HCT116 (cell line): ENCODE measurements at regions not wholly inside any gene's neighbourhood (a gene's known extent, or its start where the extent isn't known, plus 50 kb on each side); places are given as distances from the start of the nearest gene placed in this dataset.

Experiments
- ATAC-seq: fragments of 200-7000 bp; cut with Tn5 transposase; 2 replicates; pipeline ENCODE4 v1.9.1; 2020; ENCODE audit warnings: mild to moderate bottlenecking, moderate library complexity
- BruUV-seq: library from RNA; stranded (reverse); fragments of 400-500 nt; replicated peaks from 2 replicates; lab custom pipeline; 2021; lab: Mats Ljungman, UMichigan
- CTCF ChIA-PET: fragments of 300-600 bp; sonication (Branson Sonifier 250); formaldehyde crosslinking; loops from one replicate; lab custom pipeline; 2021; ENCODE audit warnings: antibody characterized with exemption; lab: Charles Lee
- POLR2A ChIA-PET: fragments of 300-600, 350-600 bp; sonication (Branson Sonifier 250); formaldehyde crosslinking; loops from one replicate; lab custom pipeline; 2021; ENCODE audit warnings: antibody characterized with exemption; lab: Charles Lee
- RAD21 ChIA-PET, 2 experiments: fragments of 300-600 bp; sonication (Branson Sonifier 250); formaldehyde crosslinking; loops; one replicate each; lab custom pipeline; 2023; ENCODE audit warnings: low total read pairs in 2 of 2; ENCODE audit not compliant: uncharacterized antibody in 2 of 2, unreplicated experiment in 2 of 2, low non-redundant PET in 1 of 2; lab: Charles Lee
- DNase-seq: peaks from one replicate; pipeline ENCODE4 v3.0.0-alpha.2; 2010; ENCODE audit warnings: low read depth, low spot score
- H2AFZ ChIP-seq: fragments of 200-600 bp; shearing (Covaris generic), sonication (generic); 2 replicates; pipeline ENCODE4 v1.6.1; 2017; ENCODE audit warnings: low read depth, mixed run types, mixed read lengths, antibody characterized with exemption, low read length; ENCODE audit not compliant: poor library complexity, severe bottlenecking
- H3K27ac ChIP-seq: 2 replicates; pipeline ENCODE4 v1.5.1; 2012; ENCODE audit warnings: low read depth, low read length
- H3K27me3 ChIP-seq: fragments of 200-600 bp; sonication (generic); 2 replicates; pipeline ENCODE4 v1.6.1; 2016; ENCODE audit warnings: mixed run types, low read length, mixed read lengths; ENCODE audit not compliant: insufficient read depth
- H3K36me3 ChIP-seq, 2 experiments: fragments of 200-500 bp in 1 of 2; fragments of 200-600 bp in 1 of 2; sonication (Bioruptor generic) in 1 of 2; sonication (generic) in 1 of 2; 2 replicates each; pipeline versions ENCODE4 v1.5.1 to v1.6.1; 2014 to 2016; ENCODE audit warnings: low read length in 2 of 2, inconsistent platforms in 1 of 2, mixed read lengths in 1 of 2, mixed run types in 1 of 2; ENCODE audit not compliant: insufficient read depth in 2 of 2, control insufficient read depth in 1 of 2
- H3K4me1 ChIP-seq, 2 experiments: fragments of 200-600 bp in 1 of 2; sonication (generic) in 1 of 2; 2 replicates each; pipeline versions ENCODE4 v1.5.1 to v1.6.1; 2012 to 2017; ENCODE audit warnings: low read length in 2 of 2, inconsistent platforms in 1 of 2, mild to moderate bottlenecking in 1 of 2, mixed read lengths in 1 of 2, mixed run types in 1 of 2, moderate library complexity in 1 of 2; ENCODE audit not compliant: insufficient read depth in 2 of 2, control insufficient read depth in 1 of 2
- H3K4me2 ChIP-seq: fragments of 200-600 bp; sonication (generic); 2 replicates; pipeline ENCODE4 v1.6.1; 2017; ENCODE audit warnings: mixed run types, low read length, mixed read lengths
- H3K4me3 ChIP-seq, 2 experiments: fragments of 200-600 bp in 1 of 2; sonication (generic) in 1 of 2; replicated peaks in 1 of 2; 2 replicates each; pipeline ENCODE4 v1.5.1; 2011 to 2016; ENCODE audit warnings: low read length in 2 of 2, control low read depth in 1 of 2, low read depth in 1 of 2, mild to moderate bottlenecking in 1 of 2, mixed read lengths in 1 of 2, mixed run types in 1 of 2
- H3K79me2 ChIP-seq: fragments of 200-600 bp; sonication (generic); 2 replicates; pipeline ENCODE4 v1.6.1; 2017; ENCODE audit warnings: mild to moderate bottlenecking, mixed run types, low read length, moderate library complexity, mixed read lengths; ENCODE audit not compliant: insufficient read depth
- H3K9ac ChIP-seq: fragments of 200-600 bp; sonication (generic); 2 replicates; pipeline ENCODE4 v1.6.1; 2016; ENCODE audit warnings: low read length, mixed read lengths
- H3K9me2 ChIP-seq: fragments of 200-600 bp; sonication (generic), shearing (Covaris generic); 2 replicates; pipeline ENCODE4 v1.6.1; 2017; ENCODE audit warnings: mixed run types, mild to moderate bottlenecking, moderate library complexity; ENCODE audit not compliant: insufficient read depth
- H3K9me3 ChIP-seq, 2 experiments: fragments of 200-500 bp in 1 of 2; fragments of 200-600 bp in 1 of 2; sonication (Bioruptor generic) in 1 of 2; sonication (generic) in 1 of 2; 2 replicates each; pipeline ENCODE4 v1.6.1; 2014 to 2017; ENCODE audit warnings: low read length in 2 of 2, mixed read lengths in 2 of 2, inconsistent platforms in 1 of 2, low read depth in 1 of 2, mild to moderate bottlenecking in 1 of 2, mixed run types in 1 of 2, moderate library complexity in 1 of 2; ENCODE audit not compliant: control insufficient read depth in 1 of 2, insufficient read depth in 1 of 2
- H4K20me1 ChIP-seq: fragments of 200-600 bp; sonication (generic), shearing (Covaris generic); 2 replicates; pipeline ENCODE4 v1.6.1; 2017; ENCODE audit warnings: mixed run types, mild to moderate bottlenecking, moderate library complexity; ENCODE audit not compliant: insufficient read depth
- CBX3 ChIP-seq: IDR thresholded peaks from 2 replicates; pipeline ENCODE4 v1.6.1; 2012; ENCODE audit warnings: low read depth
- CEBPB ChIP-seq: IDR thresholded peaks from 2 replicates; pipeline ENCODE4 v1.6.1; 2012; ENCODE audit warnings: low read depth
- EGR1 ChIP-seq: IDR thresholded peaks from 2 replicates; pipeline ENCODE4 v1.6.1; 2012; ENCODE audit warnings: low read depth
- EZH2 ChIP-seq: fragments of 200-600 bp; sonication (generic); IDR thresholded peaks from 2 replicates; pipeline ENCODE4 v1.6.1; 2017; ENCODE audit warnings: antibody characterized with exemption, mixed run types
- EZH2phosphoT487 ChIP-seq: fragments of 200-600 bp; IDR thresholded peaks from 2 replicates; pipeline ENCODE4 v1.6.1; 2018; ENCODE audit warnings: antibody characterized with exemption, borderline replicate concordance
- FOSL1 ChIP-seq: IDR thresholded peaks from 2 replicates; pipeline ENCODE4 v1.6.1; 2012; ENCODE audit warnings: low read depth
- POLR2A ChIP-seq: IDR thresholded peaks from 2 replicates; pipeline ENCODE4 v1.7.0; 2011; ENCODE audit warnings: borderline replicate concordance; ENCODE audit not compliant: insufficient read depth, insufficient read length; ENCODE audit errors: extremely low read depth
- POLR2AphosphoS5 ChIP-seq: IDR thresholded peaks from 2 replicates; pipeline ENCODE4 v1.6.1; 2011; ENCODE audit warnings: mild to moderate bottlenecking, low read depth, low read length, moderate library complexity
- SIN3A ChIP-seq: IDR thresholded peaks from 2 replicates; pipeline ENCODE4 v1.6.1; 2012; ENCODE audit warnings: low read depth
- SP1 ChIP-seq: IDR thresholded peaks from 2 replicates; pipeline ENCODE4 v1.6.1; 2012; ENCODE audit warnings: low read depth
- SRF ChIP-seq: IDR thresholded peaks from 2 replicates; pipeline ENCODE4 v1.6.1; 2012; ENCODE audit warnings: low read depth
- TCF7L2 ChIP-seq: IDR thresholded peaks from 2 replicates; pipeline ENCODE4 v1.7.0; 2011; ENCODE audit warnings: borderline replicate concordance, inconsistent platforms; ENCODE audit not compliant: insufficient read depth, insufficient read length; ENCODE audit errors: extremely low read depth
- YY1 ChIP-seq: IDR thresholded peaks from 2 replicates; pipeline ENCODE4 v1.6.1; 2011; ENCODE audit warnings: low read length, low read depth, moderate library complexity, mild to moderate bottlenecking; ENCODE audit not compliant: insufficient replicate concordance; ENCODE audit errors: extremely low read depth
- ZFX ChIP-seq: fragments of 450-650 bp; IDR thresholded peaks from 2 replicates; pipeline ENCODE4 v1.6.1; 2017
- ZNF274 ChIP-seq: fragments of 200-500 bp; sonication (Bioruptor generic); IDR thresholded peaks from 2 replicates; pipeline ENCODE4 v1.6.1; 2014; ENCODE audit warnings: mild to moderate bottlenecking, low read depth, low read length, inconsistent platforms
- intact Hi-C: fragments of 100-400 bp; cut with micrococcal nuclease; formaldehyde crosslinking; loops from 2 replicates; pipeline ENCODE4 v1.10.0; 2022

DNA sequence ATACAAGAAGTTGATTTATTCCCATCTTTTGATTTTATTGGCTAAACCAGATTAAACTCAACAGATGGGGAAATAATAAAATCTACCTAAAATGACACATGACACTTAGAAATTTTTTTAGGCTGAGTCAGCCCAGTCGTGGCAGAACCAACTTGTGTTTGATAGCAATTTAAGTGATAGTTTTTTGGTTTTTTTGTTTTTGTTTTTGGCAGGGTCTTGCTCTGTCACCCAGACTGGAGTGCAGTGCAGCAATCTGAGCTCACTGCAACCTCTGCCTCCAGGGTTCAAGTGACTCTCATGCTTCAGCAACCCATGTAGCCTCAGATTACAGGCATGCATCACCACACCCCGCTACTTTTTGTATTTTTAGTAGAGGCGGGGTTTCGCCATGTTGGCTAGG lies 370.3 kb upstream of the NOCT start:
- ChIA-PET RAD21 (no interaction called here), POLR2A (no interaction called here), CTCF (no interaction called here)
- H3K79me2 ChIP-seq = no peaks in the 10 kb centered on the region
- TF ChIP-seq FOSL1 = no peak
- TF ChIP-seq ZNF274 = no peak
- no peak for TF ChIP-seq POLR2A
- TF ChIP-seq EGR1 = no peak
- TF ChIP-seq EZH2phosphoT487 = no peak
- TF ChIP-seq POLR2AphosphoS5 = no peak
- no peak for TF ChIP-seq EZH2
- intact Hi-C loops = no loop called here
- no peaks in the 10 kb centered on the region for H3K9me3 ChIP-seq
- 0 out of 2 replicates have a peak, but pooled peaks cover 4% of the 10 kb centered on the region for H3K9me2 ChIP-seq
- ATAC-seq (peak; percentile 22), DNase-seq (no peak)
- no TSS peak for BruUV-seq
- H3K4me2 ChIP-seq = peak overlapping the region; percentile 15; the same call in 1 of the 2 replicates
- H3K4me3 ChIP-seq = no peak overlapping the region
- H2AFZ ChIP-seq = no peak overlapping the region
- no peaks in the 10 kb centered on the region for H4K20me1 ChIP-seq
- H3K9ac ChIP-seq = no peak overlapping the region
- no peaks in the 10 kb centered on the region for H3K36me3 ChIP-seq
- peaks cover 0 to 7% of the 10 kb centered on the region in 2 experiments; a peak in 2 of 4 replicates for H3K4me1 ChIP-seq
- H3K27ac ChIP-seq = no peak overlapping the region
- H3K27me3 ChIP-seq = no peaks in the 10 kb centered on the region

DNA sequence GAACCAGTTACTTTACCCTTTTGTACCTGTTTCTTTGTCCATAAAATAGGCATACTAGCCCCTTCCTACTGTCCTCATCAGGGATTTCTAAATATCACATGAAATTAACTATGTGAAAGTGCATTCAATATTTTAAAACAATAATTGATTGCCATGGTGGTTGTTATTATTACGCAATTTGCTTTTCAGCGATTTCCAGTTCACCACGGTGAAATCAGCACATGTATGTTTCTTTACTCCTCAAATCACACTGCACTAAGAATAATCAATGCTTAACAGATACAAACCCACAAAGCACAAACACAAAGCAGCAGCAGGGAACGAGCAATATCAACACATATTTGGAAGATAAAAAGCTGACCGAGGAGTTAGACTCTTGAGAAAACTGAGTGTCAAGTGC lies 371.3 kb upstream of the NOCT start:
- CTCF ChIA-PET = no interaction called here
- no peaks in the 10 kb centered on the region for H3K79me2 ChIP-seq
- H3K4me3 ChIP-seq = no peak overlapping the region
- no peaks in the 10 kb centered on the region for H4K20me1 ChIP-seq
- BruUV-seq = no TSS peak
- intact Hi-C loops = no loop called here
- H3K4me2 ChIP-seq = no peak overlapping the region
- no peaks in the 10 kb centered on the region for H3K9me3 ChIP-seq
- no peaks in the 10 kb centered on the region for H3K9me2 ChIP-seq
- POLR2A ChIA-PET = no interaction called here
- H3K27me3 ChIP-seq = no peaks in the 10 kb centered on the region
- H3K36me3 ChIP-seq = no peaks in the 10 kb centered on the region
- no peak overlapping the region for H3K27ac ChIP-seq
- no peak overlapping the region for H3K9ac ChIP-seq
- TF ChIP-seq SP1 = no peak
- TF ChIP-seq SRF = no peak
- TF ChIP-seq CEBPB = no peak
- TF ChIP-seq POLR2AphosphoS5 = no peak
- TF ChIP-seq TCF7L2 = no peak
- no peak for TF ChIP-seq POLR2A
- no peak for TF ChIP-seq YY1
- TF ChIP-seq SIN3A = no peak
- TF ChIP-seq EZH2phosphoT487 = no peak
- no peak for TF ChIP-seq ZNF274
- TF ChIP-seq CBX3 = no peak
- no peak for TF ChIP-seq ZFX
- RAD21 ChIA-PET = no interaction called here
- DNase-seq = no peak
- no peak overlapping the region for H2AFZ ChIP-seq
- ATAC-seq = no peak
- H3K4me1 ChIP-seq = peaks cover 0 to 8% of the 10 kb centered on the region in 2 experiments; a peak in 2 of 4 replicates
